ELF-1 (cell line): ENCODE measurements at regions not wholly inside any gene's neighbourhood (a gene's known extent, or its start where the extent isn't known, plus 50 kb on each side); places are given as distances from the start of the nearest gene placed in this dataset.

Experiments
- DNase-seq: peaks from one replicate; pipeline ENCODE4 v3.0.0-alpha.2; 2016; ENCODE audit warnings: low read depth, low spot score

DNA sequence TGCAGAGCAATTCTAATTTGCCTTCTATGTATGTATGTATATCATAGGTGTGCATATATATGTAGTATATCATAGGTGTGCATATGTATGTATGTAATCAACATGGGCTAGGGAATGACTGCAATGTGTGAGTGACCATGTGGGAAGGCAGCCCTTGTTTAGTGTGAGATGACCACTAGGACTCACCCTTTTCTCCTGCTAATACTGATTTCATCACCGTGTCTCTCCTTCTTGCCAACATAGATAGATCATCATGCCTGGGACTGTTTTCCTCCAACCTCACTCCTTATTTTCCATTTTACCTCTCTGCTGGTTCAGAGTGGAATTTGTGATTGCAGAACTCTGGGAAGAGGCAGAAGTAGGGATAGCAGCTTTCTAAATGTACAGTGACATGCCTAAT, 63.6 kb upstream of the SFRP2 start:
- no peak for DNase-seq

GRCh38 chr4:153850533-153851280, 61.8 kb upstream of the SFRP2 start:
- no peak for DNase-seq

GRCh38 chr4:153844144-153844543, 55.3 kb upstream of the SFRP2 start:
- DNase-seq: no peak
